CD4-positive, alpha-beta T cell (primary cell): ENCODE measurements at regions not wholly inside any gene's neighbourhood (a gene's known extent, or its start where the extent isn't known, plus 50 kb on each side); places are given as distances from the start of the nearest gene placed in this dataset.

Experiments used
- ATAC-seq: fragments of 200-7000 bp; cut with Tn5 transposase; one replicate; pipeline ENCODE4 v1.10.0; 2022; ENCODE audit warnings: mild to moderate bottlenecking; ENCODE audit not compliant: poor library complexity
- CTCF ChIA-PET: fragments of 350-600 bp; sonication (Branson Sonifier 250); formaldehyde crosslinking; loops from one replicate; lab custom pipeline; 2021; ENCODE audit warnings: antibody characterized with exemption, inconsistent platforms; lab: Charles Lee
- POLR2A ChIA-PET: fragments of 350-600 bp; sonication (Branson Sonifier 250); formaldehyde crosslinking; loops from one replicate; lab custom pipeline; 2021; ENCODE audit warnings: antibody characterized with exemption, inconsistent platforms; lab: Charles Lee
- DNase-seq, 14 experiments: peaks; one replicate each; pipeline ENCODE4 v3.0.0-alpha.2; 2013 to 2020; ENCODE audit warnings: mixed read lengths in 2 of 14
- H3K27ac ChIP-seq, 2 donors: one replicate each; pipeline versions ENCODE4 v1.5.1 to v1.7.0; 2013; ENCODE audit warnings: low read length in 2 of 2, low read depth in 1 of 2, mild to moderate bottlenecking in 1 of 2
- H3K27me3 ChIP-seq, 2 experiments: 1 replicate in 1 of 2; 2 replicates in 1 of 2; pipeline versions ENCODE4 v1.6.1 to v1.7.0; 2013; ENCODE audit warnings: low read length in 2 of 2, control low read depth in 1 of 2, mild to moderate bottlenecking in 1 of 2, moderate library complexity in 1 of 2; ENCODE audit not compliant: insufficient read depth in 2 of 2, control insufficient read depth in 1 of 2
- H3K36me3 ChIP-seq: one replicate; pipeline ENCODE4 v1.6.1; 2013; ENCODE audit warnings: low read length, control low read depth; ENCODE audit not compliant: insufficient read depth
- H3K4me1 ChIP-seq: one replicate; pipeline ENCODE4 v1.6.1; 2013; ENCODE audit warnings: low read length, control low read depth; ENCODE audit not compliant: insufficient read depth
- H3K4me3 ChIP-seq: one replicate; pipeline ENCODE4 v1.5.1; 2013; ENCODE audit warnings: mild to moderate bottlenecking, low read length, moderate library complexity
- H3K9me3 ChIP-seq, 2 experiments: 1 replicate in 1 of 2; 2 replicates in 1 of 2; pipeline versions ENCODE4 v1.6.1 to v1.7.0; 2013; ENCODE audit warnings: low read length in 2 of 2, mild to moderate bottlenecking in 2 of 2, control low read depth in 1 of 2, moderate library complexity in 1 of 2; ENCODE audit not compliant: control insufficient read depth in 1 of 2, insufficient read depth in 1 of 2
- H3K27ac Mint-ChIP-seq: one replicate; pipeline ENCODE4 v1.8.0; 2020; ENCODE audit warnings: mixed read lengths
- H3K27me3 Mint-ChIP-seq: one replicate; pipeline ENCODE4 v1.8.0; 2021; ENCODE audit warnings: mixed read lengths
- H3K36me3 Mint-ChIP-seq: one replicate; pipeline ENCODE4 v1.8.0; 2021; ENCODE audit warnings: low read depth, mixed read lengths
- H3K4me1 Mint-ChIP-seq: one replicate; pipeline ENCODE4 v1.8.0; 2021; ENCODE audit warnings: low read depth, mixed read lengths
- H3K4me3 Mint-ChIP-seq: one replicate; pipeline ENCODE4 v1.8.0; 2020; ENCODE audit warnings: mild to moderate bottlenecking, mixed read lengths
- H3K9me3 Mint-ChIP-seq: one replicate; pipeline ENCODE4 v1.8.0; 2020; ENCODE audit warnings: mixed read lengths
- CTCF ChIP-seq: fragments of 200-600 bp; IDR thresholded peaks from one replicate; pipeline ENCODE4 v1.8.0; 2022; ENCODE audit warnings: antibody characterized with exemption, mild to moderate bottlenecking
- intact Hi-C, 2 experiments: fragments of 100-400 bp; cut with DNase I in 1 of 2; cut with micrococcal nuclease in 1 of 2; formaldehyde crosslinking; loops; one replicate each; pipeline versions ENCODE4 v1.15.1 to v1.9.0; 2023 to 2025; cut with DNase I, micrococcal nuclease

- Histone ChIP-seq H3K4me3 (no peak overlapping the region), H3K27me3 (no peaks in the 10 kb centered on the region), H3K27ac (no peak overlapping the region), H3K4me1 (no peaks in the 10 kb centered on the region), H3K9me3 (no peaks in the 10 kb centered on the region), H3K36me3 (no peaks in the 10 kb centered on the region)
- peaks cover 20% of the 10 kb centered on the region for H3K27me3 Mint-ChIP-seq
- no peak overlapping the region for H3K4me3 Mint-ChIP-seq
- ChIA-PET POLR2A (no interaction called here), CTCF (no interaction called here)
- no peaks in the 10 kb centered on the region for H3K4me1 Mint-ChIP-seq
- H3K36me3 Mint-ChIP-seq: no peaks in the 10 kb centered on the region
- ATAC-seq (no peak), DNase-seq (no peak)
- no peak for TF ChIP-seq CTCF
- H3K27ac Mint-ChIP-seq: no peak overlapping the region
- H3K9me3 Mint-ChIP-seq: no peaks in the 10 kb centered on the region
- intact Hi-C loops: no loop called here
Measured at GRCh38 chr6:134754013-134754690, 195.7 kb downstream of the ALDH8A1 start.

- Mint-ChIP-seq H3K27ac (no peak overlapping the region), H3K4me3 (no peak overlapping the region), H3K27me3 (peaks cover 26% of the 10 kb centered on the region), H3K36me3 (no peaks in the 10 kb centered on the region), H3K9me3 (no peaks in the 10 kb centered on the region), H3K4me1 (no peaks in the 10 kb centered on the region)
- no peaks in the 10 kb centered on the region for H3K27me3 ChIP-seq
- no peak overlapping the region for H3K4me3 ChIP-seq
- no peak overlapping the region for H3K27ac ChIP-seq
- ATAC-seq (no peak), DNase-seq (no peak)
- H3K4me1 ChIP-seq: no peaks in the 10 kb centered on the region
- H3K36me3 ChIP-seq: no peaks in the 10 kb centered on the region
- no peaks in the 10 kb centered on the region for H3K9me3 ChIP-seq
- ChIA-PET CTCF (no interaction called here), POLR2A (no interaction called here)
- no peak for TF ChIP-seq CTCF
- intact Hi-C loops: no loop called here
Measured at GRCh38 chr6:134753001-134753400, 196.9 kb downstream of the ALDH8A1 start.

GRCh38 chr6:134752445-134752844, 197.5 kb downstream of the ALDH8A1 start:
- Mint-ChIP-seq H3K4me3 (no peak overlapping the region), H3K27me3 (peaks cover 26% of the 10 kb centered on the region), H3K27ac (no peak overlapping the region), H3K36me3 (no peaks in the 10 kb centered on the region), H3K4me1 (no peaks in the 10 kb centered on the region), H3K9me3 (no peaks in the 10 kb centered on the region)
- POLR2A ChIA-PET: no interaction called here
- Histone ChIP-seq H3K27me3 (no peaks in the 10 kb centered on the region), H3K4me3 (no peak overlapping the region), H3K27ac (no peak overlapping the region), H3K36me3 (no peaks in the 10 kb centered on the region), H3K4me1 (no peaks in the 10 kb centered on the region), H3K9me3 (no peaks in the 10 kb centered on the region)
- DNase-seq: no peak
- no peak for TF ChIP-seq CTCF
- intact Hi-C loops: no loop called here
- CTCF ChIA-PET: no interaction called here
- ATAC-seq: no peak
